ENCODE measurements at regions not wholly inside any gene's neighbourhood (a gene's known extent, or its start where the extent isn't known, plus 50 kb on each side); places are given as distances from the start of the nearest gene placed in this dataset.

DNA sequence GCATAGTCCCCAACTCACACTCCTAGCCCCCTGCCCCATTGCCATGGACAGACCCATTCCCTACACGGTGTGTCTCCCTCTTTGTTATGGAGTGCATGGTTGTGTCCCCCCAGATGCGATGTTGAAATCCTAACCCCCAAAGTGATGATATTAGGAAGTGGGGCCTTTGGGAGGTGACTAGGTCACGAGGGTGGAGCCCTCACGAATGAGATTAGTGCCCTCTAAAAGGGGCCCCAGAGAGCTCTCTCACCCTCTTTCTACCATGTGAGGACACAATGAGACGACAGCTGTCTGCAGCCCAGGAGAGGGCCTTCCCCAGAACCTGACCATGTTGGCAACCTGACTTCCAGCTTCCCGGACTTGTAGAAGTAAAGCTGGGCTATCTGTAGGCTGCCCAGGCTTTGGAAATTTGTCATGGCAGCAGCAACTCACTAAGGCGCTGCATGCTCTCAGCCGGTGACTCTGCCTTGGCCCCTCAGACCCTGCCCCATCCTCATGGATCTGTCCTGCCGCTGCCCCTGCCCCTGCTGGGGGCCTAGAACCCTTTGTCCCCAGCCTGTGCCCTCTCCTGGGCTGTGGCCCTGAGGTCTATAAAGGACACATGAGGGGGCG is 318.1 kb upstream of the RTL1 start:
- DNase-seq: no peak

DNA sequence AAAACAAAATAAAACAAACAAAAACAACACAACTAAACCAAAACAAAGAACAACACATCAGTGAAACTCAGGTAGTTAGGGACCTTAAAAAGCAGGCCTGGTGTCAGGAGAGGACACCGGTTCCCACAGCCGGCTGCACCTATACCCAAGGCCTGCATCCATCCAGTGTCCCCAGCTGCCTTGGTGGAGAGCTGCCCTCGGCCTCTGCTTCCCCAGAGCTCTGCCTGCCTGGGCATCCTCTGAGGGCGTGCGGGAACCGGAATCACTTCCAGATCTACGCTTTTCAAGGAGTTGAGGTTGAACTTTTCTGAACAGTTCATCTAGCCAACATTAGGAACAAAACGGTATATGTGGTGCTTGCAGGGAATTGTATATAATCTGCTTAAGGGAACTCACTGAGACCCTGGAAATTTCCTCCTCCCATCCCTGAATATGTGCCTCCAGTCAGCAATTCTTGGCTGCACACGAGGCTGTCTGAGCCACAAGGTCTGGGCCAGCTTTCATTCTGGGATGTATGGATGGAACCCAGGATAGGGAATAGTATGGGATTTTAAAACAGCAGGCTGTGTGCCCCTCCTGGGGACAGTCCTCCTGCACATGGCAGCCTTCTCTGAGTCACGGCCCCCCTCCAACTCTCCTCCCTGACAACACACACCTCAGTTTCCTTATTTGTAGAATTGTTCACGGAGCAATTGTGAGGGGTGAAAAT is 319.0 kb upstream of the RTL1 start:
- DNase-seq: no peak

GRCh38 chr14:101223127-101223526 is 319.6 kb upstream of the RTL1 start:
- no peak for DNase-seq

DNA sequence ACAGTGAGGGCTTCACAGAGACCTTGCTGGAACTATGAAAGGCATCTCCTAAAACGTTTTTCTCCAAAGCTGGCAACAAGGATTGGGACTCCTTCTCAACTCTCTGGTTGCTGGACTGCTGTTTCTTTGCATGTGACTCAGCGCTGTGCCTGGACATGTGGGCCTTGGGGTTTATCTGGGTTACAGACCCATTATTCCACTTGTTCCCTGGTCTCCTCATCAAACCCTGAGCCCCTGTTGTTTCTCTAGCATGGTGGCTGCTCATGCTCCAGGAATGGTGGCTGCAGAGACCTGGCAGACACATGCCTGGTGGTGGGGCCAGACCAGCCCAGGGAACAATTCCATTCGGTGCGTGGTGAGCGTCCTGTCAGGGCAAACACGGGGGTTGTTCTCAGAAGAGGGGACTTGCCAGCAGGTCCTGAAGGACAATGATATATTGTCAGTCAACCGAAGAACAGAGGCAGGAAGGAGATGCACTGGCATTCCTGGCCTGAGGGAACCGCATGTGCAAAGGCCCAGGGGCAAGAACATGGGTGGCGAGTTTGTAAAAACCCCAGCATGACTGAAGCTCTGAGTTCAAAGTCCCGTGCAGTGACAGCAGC is 320.1 kb upstream of the RTL1 start:
- DNase-seq: no peak

GRCh38 chr14:101224356-101225156 is 321.0 kb upstream of the RTL1 start:
- DNase-seq: no peak

DNA sequence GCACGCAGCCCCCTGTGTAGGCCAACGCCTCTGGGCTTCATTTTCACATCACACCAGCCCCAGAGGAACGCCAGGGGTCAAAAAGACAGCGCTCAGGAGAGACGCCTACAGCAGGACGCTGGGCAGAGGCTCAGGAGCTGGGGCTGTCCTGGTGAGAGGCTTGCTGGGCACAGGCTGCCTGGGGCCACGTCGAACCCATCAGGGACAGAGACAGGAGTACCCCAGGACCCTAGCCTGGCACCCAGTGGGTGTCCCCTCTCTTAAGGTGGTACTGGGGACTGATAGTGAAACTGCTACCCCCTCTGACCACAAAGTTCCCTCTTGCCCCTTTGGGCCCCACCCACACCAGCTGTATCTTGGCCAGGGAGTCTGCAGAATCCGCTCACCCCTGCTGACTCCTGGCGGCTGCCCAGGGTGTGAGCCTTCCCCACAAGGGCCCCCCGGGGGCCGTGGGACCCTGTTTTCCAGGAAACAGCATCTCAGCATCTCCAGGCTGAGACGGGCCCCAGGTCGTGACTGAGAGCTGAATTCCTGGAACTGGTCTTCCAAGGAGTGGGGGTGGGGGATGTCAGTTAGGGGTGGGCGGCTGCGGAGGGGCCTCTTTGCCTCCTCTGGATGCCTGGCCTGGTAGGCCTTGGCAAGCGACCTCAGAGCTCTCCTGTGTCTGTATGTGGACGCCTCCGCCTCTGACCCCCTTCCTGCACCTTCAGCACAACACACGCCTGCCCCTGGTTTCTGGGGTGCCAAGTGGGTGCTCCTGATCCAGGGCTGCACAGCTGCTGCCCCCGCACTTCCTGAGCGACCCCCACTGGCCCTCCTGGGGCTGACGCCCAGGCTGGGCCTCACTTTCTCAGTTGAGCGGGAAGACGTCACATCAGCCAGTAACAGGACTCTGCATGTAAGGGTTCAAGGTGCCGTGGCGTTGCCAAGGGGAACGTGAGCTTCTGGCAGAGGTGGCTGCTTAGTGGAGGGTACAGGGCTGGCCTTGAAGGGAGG is 321.9 kb upstream of the RTL1 start:
- no peak for DNase-seq

DNA sequence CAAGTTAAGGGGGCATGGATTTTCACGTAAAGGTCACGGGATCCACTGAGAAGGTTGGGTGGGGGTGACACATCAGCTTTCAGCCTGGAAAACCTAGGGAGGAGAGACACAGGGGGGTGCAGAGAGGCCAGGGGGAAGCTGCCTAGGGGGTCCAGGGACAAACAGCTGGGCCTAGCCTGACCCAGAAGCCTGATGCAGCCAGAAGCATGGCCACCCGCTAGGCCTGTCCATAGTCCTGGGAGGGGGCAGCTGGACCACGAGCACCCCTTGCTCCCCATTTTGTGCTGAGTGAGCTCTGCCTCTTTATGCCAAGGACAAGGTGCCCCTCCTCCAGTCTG is 322.7 kb upstream of the RTL1 start:
- no peak for DNase-seq

GRCh38 chr14:101226603-101227425 is 323.3 kb upstream of the RTL1 start:
- no peak for DNase-seq

DNA sequence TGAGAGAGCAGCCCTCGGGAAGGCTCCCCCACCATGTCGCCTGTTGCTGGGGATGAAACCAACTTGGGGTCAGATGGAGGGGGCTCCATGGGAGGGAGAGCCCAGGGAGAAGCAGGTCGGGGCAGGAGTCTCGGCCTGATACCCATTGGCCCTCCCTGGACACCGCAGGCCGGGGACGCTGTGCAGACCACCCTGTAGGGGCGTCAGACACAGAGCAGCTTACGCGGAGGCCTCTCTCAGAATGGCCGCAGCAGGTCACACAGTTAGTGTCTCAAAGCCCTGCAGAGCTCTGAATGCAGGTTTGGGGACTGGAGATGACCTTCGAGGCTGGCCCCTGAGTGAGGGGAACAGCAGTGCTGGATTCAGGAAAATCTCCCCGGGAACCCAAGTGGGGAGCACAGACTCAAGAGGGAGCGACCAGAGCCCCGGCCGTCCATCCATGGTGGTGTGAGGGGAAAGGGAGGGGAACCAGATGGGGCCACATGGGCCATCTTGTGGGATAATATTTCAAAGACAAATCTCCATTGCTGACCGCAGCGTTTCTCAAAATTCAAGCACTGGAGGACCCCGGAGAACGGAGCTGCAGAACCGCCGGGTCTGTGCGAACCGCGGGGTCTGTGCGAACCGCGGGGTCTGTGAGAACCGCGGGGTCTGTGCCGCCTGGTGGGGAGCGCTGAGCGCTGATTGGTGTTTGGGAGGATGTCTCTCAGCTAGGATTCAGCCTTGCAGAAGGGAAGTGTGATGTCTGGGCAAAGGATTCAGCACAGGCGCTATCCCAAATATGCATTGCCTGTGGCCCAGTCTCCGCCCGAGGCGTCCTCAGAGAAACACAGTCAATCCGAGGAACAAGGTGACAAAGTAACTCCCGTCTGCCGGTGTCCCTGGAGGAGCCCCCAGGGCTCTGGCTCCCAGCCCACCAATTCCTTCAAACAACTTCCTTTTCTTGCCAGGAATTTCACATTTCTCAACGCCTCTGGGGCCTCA is 324.4 kb upstream of the RTL1 start:
- DNase-seq: no peak

GRCh38 chr14:101228949-101229541 is 325.5 kb upstream of the RTL1 start:
- no peak for DNase-seq

- no peak for DNase-seq
These were observed 326.1 kb upstream of the RTL1 start for GRCh38 chr14:101229666-101230065.

GRCh38 chr14:101230161-101230850 is 326.8 kb upstream of the RTL1 start:
- no peak for DNase-seq

GRCh38 chr14:101230851-101231550 is 327.5 kb upstream of the RTL1 start:
- no peak for DNase-seq

DNA sequence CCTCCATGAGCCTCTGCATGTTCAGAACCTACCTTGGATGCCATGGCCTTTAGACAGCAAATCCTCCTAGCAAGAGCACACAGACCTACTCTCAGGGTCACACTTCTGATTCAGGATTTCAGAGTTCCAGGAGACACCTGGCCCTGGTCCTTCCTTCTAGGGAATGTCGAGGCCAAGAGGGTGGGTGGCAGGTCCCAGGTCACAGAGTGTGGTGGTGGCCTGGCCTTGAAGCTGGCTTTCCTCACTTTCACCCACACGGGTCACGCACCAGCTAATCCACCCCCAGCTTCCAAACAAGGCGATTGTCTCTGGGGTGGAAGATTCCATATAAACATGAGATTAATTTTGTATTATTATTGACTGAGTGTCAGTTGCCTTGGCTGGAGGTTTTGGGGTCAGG is 328.3 kb upstream of the RTL1 start:
- DNase-seq: no peak

GRCh38 chr14:101232340-101233020 is 328.8 kb upstream of the DIO3 start:
- no peak for DNase-seq

DNA sequence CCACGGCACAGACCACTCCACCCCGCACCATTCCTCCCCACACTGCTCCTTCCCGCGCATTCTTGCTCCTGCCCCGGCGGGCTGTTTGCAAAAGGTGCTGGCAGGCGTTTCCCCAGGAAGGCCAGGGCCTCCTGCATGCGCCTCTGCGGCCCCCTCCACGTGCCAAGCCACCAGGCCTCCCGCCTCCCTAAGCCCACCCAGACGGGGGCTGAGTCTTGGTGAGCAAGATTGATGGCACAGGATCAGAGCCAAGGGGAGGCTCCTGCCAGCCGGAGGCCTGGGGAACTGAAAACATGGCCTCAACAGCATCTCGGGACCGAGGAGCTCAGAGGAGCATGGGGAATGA is 328.3 kb upstream of the DIO3 start:
- DNase-seq: no peak

GRCh38 chr14:101233391-101233790 is 327.9 kb upstream of the DIO3 start:
- no peak for DNase-seq

DNA sequence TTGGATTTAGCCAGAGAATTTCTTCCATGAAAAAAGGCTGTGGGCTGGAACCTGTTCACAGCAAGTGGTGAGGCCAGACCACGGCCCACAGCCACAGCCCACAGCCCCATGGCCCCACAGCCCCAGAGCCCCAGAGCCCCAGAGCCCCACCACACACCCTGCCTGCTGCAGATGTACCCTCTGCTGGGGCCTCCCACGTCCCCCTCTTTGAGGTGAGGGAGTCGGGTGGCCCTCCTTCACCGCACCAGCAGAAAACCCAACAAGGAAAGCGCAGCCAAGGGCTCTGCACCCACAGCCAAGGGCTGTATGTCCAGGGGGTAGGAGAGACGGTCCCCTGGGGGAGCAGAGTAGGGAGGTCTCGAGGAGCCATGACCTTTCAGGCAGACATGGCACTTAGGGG is 327.5 kb upstream of the DIO3 start:
- DNase-seq: no peak

Data from DMS153 (cell line).